ENCODE measurements at regions not wholly inside any gene's neighbourhood (a gene's known extent, or its start where the extent isn't known, plus 50 kb on each side); places are given as distances from the start of the nearest gene placed in this dataset.
"Not testable (repeated sequence)": the region's sequence is repeated elsewhere in the genome, so short reads cannot be mapped to it uniquely, and the experiment has no call there.

GRCh38 chr7:75201606-75202079 lies 109.3 kb downstream of the GTF2IRD2B start:
- ATAC-seq: peak; percentile 84
- DNase-seq (ENCODE audit: missing footprints); intact Hi-C loops (cut with DNase I): not testable (repeated sequence)

GRCh38 chr7:75205367-75206085 lies 113.1 kb downstream of the GTF2IRD2B start:
- ATAC-seq; DNase-seq (ENCODE audit: missing footprints); intact Hi-C loops (cut with DNase I): not testable (repeated sequence)

DNA sequence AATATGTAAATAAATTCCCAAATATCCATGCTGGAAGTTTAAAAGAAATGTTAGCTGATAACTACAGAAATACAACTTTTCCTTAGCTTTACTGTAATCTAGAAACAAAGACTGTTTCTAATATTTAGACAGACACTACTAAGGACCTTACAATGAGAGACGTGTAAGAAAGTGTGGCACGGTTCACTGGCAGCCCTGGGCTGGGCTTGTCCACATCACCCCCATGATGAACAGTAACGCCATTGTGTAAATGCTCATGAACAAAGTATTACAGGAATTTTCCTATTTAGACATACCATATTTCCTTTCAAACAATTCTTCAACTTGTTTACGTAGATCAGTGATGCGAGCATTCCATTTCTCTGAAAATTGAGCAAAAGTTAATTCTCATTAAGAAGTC lies 123.1 kb downstream of the GTF2IRD2B start:
- DNase-seq (ENCODE audit: missing footprints); ATAC-seq; intact Hi-C loops (cut with DNase I): not testable (repeated sequence)

- intact Hi-C loops (cut with DNase I); ATAC-seq: not testable (repeated sequence)
Observed at GRCh38 chr7:75216963-75217362, 124.6 kb downstream of the GTF2IRD2B start.

GRCh38 chr7:75226102-75226501 lies 133.7 kb downstream of the GTF2IRD2B start:
- ATAC-seq; intact Hi-C loops (cut with DNase I): not testable (repeated sequence)

More at GRCh38 chr7:75216963-75217362, 124.6 kb downstream of the GTF2IRD2B start:
- not testable (repeated sequence) for DNase-seq (ENCODE audit: missing footprints)

GRCh38 chr7:75229558-75229957 lies 137.2 kb downstream of the GTF2IRD2B start:
- ATAC-seq; intact Hi-C loops (cut with DNase I); DNase-seq (ENCODE audit: missing footprints): not testable (repeated sequence)

More at GRCh38 chr7:75226102-75226501, 133.7 kb downstream of the GTF2IRD2B start:
- not testable (repeated sequence) for DNase-seq (ENCODE audit: missing footprints)

GRCh38 chr7:75230558-75230957 lies 138.2 kb downstream of the GTF2IRD2B start:
- DNase-seq (ENCODE audit: missing footprints); ATAC-seq; intact Hi-C loops (cut with DNase I): not testable (repeated sequence)

DNA sequence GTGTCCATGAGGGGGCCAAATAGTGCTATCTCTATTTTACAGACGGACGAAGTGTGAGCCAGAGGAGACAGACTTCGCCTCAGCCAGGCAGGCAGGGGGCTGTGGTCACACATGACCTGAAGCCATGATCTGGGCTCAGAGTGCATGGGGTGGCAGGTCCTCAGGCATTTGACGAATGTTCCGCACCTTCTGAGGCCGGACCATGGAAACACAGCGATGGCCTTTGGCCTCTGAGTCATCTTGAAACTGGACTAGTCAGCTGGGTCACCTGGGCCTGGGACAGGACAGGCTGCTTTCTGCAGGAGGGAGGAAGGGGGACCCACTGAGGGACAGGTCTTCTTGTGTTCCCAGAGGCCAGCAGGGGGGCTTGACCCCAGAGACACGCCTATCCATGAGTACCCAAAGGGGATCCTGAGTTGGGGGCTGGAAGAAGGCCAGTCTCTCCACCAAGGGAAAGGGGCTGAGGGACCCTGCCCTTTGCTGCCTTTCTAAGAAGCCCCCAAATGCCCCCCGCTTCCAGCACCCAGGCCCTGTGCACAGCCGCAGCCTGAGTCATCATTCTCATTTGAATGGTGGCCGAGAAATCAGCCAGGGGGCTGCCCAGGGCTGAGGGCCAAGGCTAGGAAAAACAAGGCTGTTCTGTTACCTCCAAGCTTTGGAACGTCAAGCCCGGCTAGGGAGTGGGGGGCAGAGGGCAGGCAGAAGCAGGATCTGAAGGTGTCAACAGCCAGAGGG lies 142.9 kb downstream of the GTF2IRD2B start:
- DNase-seq (ENCODE audit: missing footprints); intact Hi-C loops (cut with DNase I); ATAC-seq: not testable (repeated sequence)

DNA sequence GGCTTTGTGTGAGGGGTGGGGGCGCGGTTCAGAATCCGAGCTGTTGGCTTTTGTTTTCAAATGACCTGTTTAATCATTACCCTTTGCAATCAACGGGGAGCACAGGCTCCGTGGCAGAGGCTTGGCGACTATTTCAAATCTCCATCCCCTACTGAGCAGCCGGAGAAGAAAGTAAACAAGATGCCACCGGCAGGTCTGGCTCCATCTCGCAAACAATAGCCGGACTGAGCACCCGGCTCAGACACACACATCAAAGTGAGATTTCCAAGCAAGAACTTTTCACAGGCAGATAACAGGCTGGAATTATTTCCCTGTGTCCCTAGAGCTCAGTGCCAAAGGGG lies 143.4 kb downstream of the GTF2IRD2B start:
- ATAC-seq; DNase-seq (ENCODE audit: missing footprints); intact Hi-C loops (cut with DNase I): not testable (repeated sequence)

GRCh38 chr7:75237255-75238187 lies 145.1 kb downstream of the GTF2IRD2B start:
- intact Hi-C loops (cut with DNase I); DNase-seq (ENCODE audit: missing footprints): not testable (repeated sequence)
- ATAC-seq: peak; percentile 93

- intact Hi-C loops (cut with DNase I); DNase-seq (ENCODE audit: missing footprints): not testable (repeated sequence)
Observed at GRCh38 chr7:75238309-75238708, 145.9 kb downstream of the GTF2IRD2B start.

GRCh38 chr7:75243638-75244037 lies 151.2 kb downstream of the GTF2IRD2B start:
- DNase-seq (ENCODE audit: missing footprints); ATAC-seq; intact Hi-C loops (cut with DNase I): not testable (repeated sequence)

More at GRCh38 chr7:75238309-75238708, 145.9 kb downstream of the GTF2IRD2B start:
- not testable (repeated sequence) for ATAC-seq

DNA sequence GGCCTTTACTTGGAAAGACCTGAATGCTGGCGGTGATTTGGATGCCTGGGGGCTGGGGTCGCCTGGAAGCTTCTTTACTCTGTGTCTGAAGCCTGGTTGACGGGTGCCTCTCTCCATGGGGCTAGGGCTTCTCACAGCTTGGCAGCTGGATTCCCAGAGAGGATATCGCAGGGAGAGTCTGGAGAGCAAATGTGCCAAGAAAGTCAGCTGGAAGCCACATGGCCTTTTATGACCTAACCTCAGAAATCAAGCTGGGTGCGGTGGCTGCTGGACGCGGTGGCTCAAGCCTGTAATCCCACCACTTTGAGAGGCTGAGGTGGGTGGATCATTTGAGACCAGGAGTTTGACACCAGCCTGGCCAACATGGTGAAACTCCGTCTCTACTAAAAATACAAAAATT lies 147.2 kb upstream of the TRIM73 start:
- intact Hi-C loops (cut with DNase I): not testable (repeated sequence)

DNA sequence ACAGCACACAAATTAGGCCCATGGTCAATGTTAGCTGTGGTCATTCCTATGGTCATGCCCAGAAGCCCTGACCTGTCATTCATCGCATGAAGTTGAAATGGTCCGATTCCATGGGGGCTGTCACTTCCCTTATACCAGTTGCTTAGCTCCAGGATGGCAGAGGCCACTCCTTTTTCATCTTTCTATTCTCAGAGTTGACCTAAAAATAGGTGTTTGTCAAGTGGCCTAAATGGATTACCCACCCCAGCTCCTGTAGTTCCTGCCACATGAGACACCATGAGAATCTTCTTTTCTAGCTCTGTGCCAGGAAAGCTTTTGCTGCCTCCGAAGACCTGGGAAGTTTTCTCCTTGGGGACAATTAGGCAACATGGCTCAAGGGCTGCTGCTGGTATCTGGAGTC lies 141.2 kb upstream of the TRIM73 start:
- intact Hi-C loops (cut with DNase I); ATAC-seq; DNase-seq (ENCODE audit: missing footprints): not testable (repeated sequence)

More for the DNA sequence above, 147.2 kb upstream of the TRIM73 start:
- DNase-seq (ENCODE audit: missing footprints); ATAC-seq: not testable (repeated sequence)

- intact Hi-C loops (cut with DNase I); ATAC-seq; DNase-seq (ENCODE audit: missing footprints): not testable (repeated sequence)
Observed at GRCh38 chr7:75257442-75257841, 138.0 kb upstream of the TRIM73 start.

DNA sequence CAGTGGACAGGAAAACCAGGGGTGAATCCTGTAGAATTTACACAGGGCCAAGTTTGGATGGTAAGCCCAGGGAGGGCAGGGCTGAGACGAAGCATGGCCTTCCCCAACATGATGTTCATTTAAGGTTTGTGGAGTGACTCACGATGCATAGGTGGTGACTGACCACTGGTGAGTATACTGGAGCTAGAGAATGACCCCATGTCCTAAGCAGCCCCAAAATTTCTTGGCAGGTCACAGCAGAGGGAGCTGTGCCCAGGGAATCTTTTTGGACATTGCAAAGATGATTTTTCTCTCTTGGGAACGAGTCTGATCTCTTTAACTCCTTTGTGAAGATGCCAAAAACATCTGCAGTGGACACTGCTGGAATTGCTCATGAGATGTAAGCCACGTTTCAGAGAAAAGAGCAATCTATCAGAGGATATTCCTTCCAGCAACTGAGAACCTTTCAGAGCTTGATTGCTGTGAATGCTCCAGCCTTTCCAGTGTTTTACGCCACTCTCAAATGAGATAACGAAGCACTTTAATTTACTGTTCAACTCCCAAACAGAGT lies 135.9 kb upstream of the TRIM73 start:
- DNase-seq (ENCODE audit: missing footprints); ATAC-seq; intact Hi-C loops (cut with DNase I): not testable (repeated sequence)

DNA sequence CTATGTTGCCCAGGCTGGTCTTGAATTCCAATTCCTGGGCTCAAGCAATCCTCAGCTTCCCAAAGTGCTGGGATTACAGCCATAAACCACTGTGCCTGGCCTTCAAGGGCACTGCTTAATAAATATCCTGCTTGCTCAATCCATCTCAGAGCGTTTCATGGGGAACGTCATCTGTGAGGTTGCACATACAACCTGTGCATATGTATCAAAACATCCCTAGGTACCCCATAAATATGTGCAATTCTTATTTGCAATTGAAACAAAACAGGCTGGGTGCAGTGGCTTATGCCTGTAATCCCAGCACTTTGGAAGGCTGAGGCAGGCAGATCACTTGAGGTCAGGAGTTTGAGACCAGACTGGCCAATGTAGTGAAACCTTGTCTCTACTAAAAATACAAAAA lies 133.8 kb upstream of the TRIM73 start:
- DNase-seq (ENCODE audit: missing footprints); ATAC-seq; intact Hi-C loops (cut with DNase I): not testable (repeated sequence)

DNA sequence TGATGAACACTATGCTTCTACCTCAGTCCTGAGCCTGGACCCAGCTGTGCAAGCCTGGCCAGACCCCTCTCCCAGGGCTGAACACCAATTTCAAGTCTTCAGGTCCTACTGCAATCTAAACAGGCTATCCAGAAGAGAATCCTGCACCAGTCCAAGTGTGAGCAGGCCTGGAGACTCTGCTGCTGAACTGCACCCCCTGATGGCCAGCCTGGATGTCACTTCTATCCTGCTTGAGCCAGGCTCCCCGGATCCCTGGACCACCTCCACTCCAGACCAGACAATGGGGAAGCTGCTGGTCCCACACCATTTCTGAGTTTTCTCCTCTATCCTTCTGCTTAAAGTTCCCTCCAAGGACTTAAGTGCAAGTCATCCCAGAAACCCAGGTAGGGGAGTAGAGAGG lies 127.3 kb upstream of the TRIM73 start:
- not testable (repeated sequence) for DNase-seq (ENCODE audit: missing footprints)
- ATAC-seq: peak; percentile 44

More for the DNA sequence above, 127.3 kb upstream of the TRIM73 start:
- intact Hi-C loops (cut with DNase I): not testable (repeated sequence)
